ENCODE measurements at regions not wholly inside any gene's neighbourhood (a gene's known extent, or its start where the extent isn't known, plus 50 kb on each side); places are given as distances from the start of the nearest gene placed in this dataset.

- intact Hi-C loops (cut with micrococcal nuclease; ENCODE audit: unreplicated experiment) = no loop called here
- H3K27me3 ChIP-seq (ENCODE audit: insufficient read depth, low read depth) = no peaks in the 10 kb centered on the region
- H3K79me2 ChIP-seq (ENCODE audit: low read depth) = no peaks in the 10 kb centered on the region
- no peaks in the 10 kb centered on the region for H4K20me1 ChIP-seq (ENCODE audit: insufficient read depth)
- CTCF ChIA-PET = no interaction called here
- DNase-seq = no peak
- H3K4me3 ChIP-seq = no peak overlapping the region
- no peak overlapping the region for H3K4me2 ChIP-seq
- H3K4me1 ChIP-seq (replicated peaks; ENCODE audit: insufficient read depth) = no peaks in the 10 kb centered on the region
- TF ChIP-seq CTCF (conservative IDR thresholded peaks at IDR 0.05) = no peak
- TF ChIP-seq EZH2 (IDR thresholded peaks at IDR 0.05; ENCODE audit: low read depth) = no peak
- H3K36me3 ChIP-seq (ENCODE audit: low read depth) = no peaks in the 10 kb centered on the region
- BruUV-seq (replicated peaks) = no TSS peak
- H3K27ac ChIP-seq = no peak overlapping the region
- no peaks in the 10 kb centered on the region for H3K9me2 ChIP-seq (ENCODE audit: insufficient read depth)
- H3K9me3 ChIP-seq (ENCODE audit: insufficient read depth, low read depth) = no peaks in the 10 kb centered on the region
- POLR2A ChIA-PET (ENCODE audit: unreplicated experiment) = no interaction called here
- no peaks in the 10 kb centered on the region for H3F3A ChIP-seq (ENCODE audit: insufficient read depth, low read depth)
- H2AFZ ChIP-seq = no peak overlapping the region
Measured at GRCh38 chr4:71257761-71258160, 81.1 kb upstream of the SLC4A4 start.

- no peak overlapping the region for H2AFZ ChIP-seq
- BruUV-seq (replicated peaks) = no TSS peak
Measured at GRCh38 chr4:71258323-71258722, 80.5 kb upstream of the SLC4A4 start.

GRCh38 chr4:71259280-71259679 lies 79.5 kb upstream of the SLC4A4 start:
- no peak overlapping the region for H2AFZ ChIP-seq
- no peaks in the 10 kb centered on the region for H3K79me2 ChIP-seq (ENCODE audit: low read depth)
- no peaks in the 10 kb centered on the region for H3K27me3 ChIP-seq (ENCODE audit: insufficient read depth, low read depth)
- no peak for DNase-seq
- no peaks in the 10 kb centered on the region for H3K36me3 ChIP-seq (ENCODE audit: low read depth)
- H3K4me3 ChIP-seq = no peak overlapping the region
- H3K27ac ChIP-seq = no peak overlapping the region
- TF ChIP-seq EZH2 (IDR thresholded peaks at IDR 0.05; ENCODE audit: low read depth) (no peak), CTCF (conservative IDR thresholded peaks at IDR 0.05) (no peak)
- no peaks in the 10 kb centered on the region for H3K9me3 ChIP-seq (ENCODE audit: insufficient read depth, low read depth)
- intact Hi-C loops (cut with micrococcal nuclease; ENCODE audit: unreplicated experiment) = no loop called here
- POLR2A ChIA-PET (ENCODE audit: unreplicated experiment) = no interaction called here
- no peaks in the 10 kb centered on the region for H3F3A ChIP-seq (ENCODE audit: insufficient read depth, low read depth)
- H3K9me2 ChIP-seq (ENCODE audit: insufficient read depth) = no peaks in the 10 kb centered on the region
- H3K4me2 ChIP-seq = no peak overlapping the region
- H3K4me1 ChIP-seq (replicated peaks; ENCODE audit: insufficient read depth) = no peaks in the 10 kb centered on the region
- no peaks in the 10 kb centered on the region for H4K20me1 ChIP-seq (ENCODE audit: insufficient read depth)
- CTCF ChIA-PET = no interaction called here
- no TSS peak for BruUV-seq (replicated peaks)

More at GRCh38 chr4:71258323-71258722, 80.5 kb upstream of the SLC4A4 start:
- CTCF ChIA-PET = no interaction called here
- Histone ChIP-seq H3K4me1 (replicated peaks; ENCODE audit: insufficient read depth) (no peaks in the 10 kb centered on the region), H3K4me3 (no peak overlapping the region), H3K27ac (no peak overlapping the region), H3K9me2 (ENCODE audit: insufficient read depth) (no peaks in the 10 kb centered on the region), H3K4me2 (no peak overlapping the region), H3K9me3 (ENCODE audit: insufficient read depth, low read depth) (no peaks in the 10 kb centered on the region), H4K20me1 (ENCODE audit: insufficient read depth) (no peaks in the 10 kb centered on the region), H3F3A (ENCODE audit: insufficient read depth, low read depth) (no peaks in the 10 kb centered on the region), H3K27me3 (ENCODE audit: insufficient read depth, low read depth) (no peaks in the 10 kb centered on the region), H3K36me3 (ENCODE audit: low read depth) (no peaks in the 10 kb centered on the region), H3K79me2 (ENCODE audit: low read depth) (no peaks in the 10 kb centered on the region)
- no peak for DNase-seq
- TF ChIP-seq EZH2 (IDR thresholded peaks at IDR 0.05; ENCODE audit: low read depth) (no peak), CTCF (conservative IDR thresholded peaks at IDR 0.05) (no peak)
- POLR2A ChIA-PET (ENCODE audit: unreplicated experiment) = no interaction called here
- intact Hi-C loops (cut with micrococcal nuclease; ENCODE audit: unreplicated experiment) = no loop called here

Data from PC-9 (cell line).